Stomach (tissue), 4 donors: ENCODE measurements at regions not wholly inside any gene's neighbourhood (a gene's known extent, or its start where the extent isn't known, plus 50 kb on each side); places are given as distances from the start of the nearest gene placed in this dataset.

Experiments
- CTCF ChIP-seq, 7 experiments: fragments of 450-650 bp in 4 of 7; fragments of 200-600 bp in 3 of 7; sonication (generic) in 3 of 7; IDR thresholded peaks; one replicate each; pipeline ENCODE4 v1.5.1; 2016 to 2019; ENCODE audit warnings: antibody characterized with exemption in 7 of 7, control low read depth in 2 of 7, mild to moderate bottlenecking in 1 of 7
- POLR2A ChIP-seq, 4 donors: fragments of 450-650 bp; IDR thresholded peaks; one replicate each; pipeline ENCODE4 v1.6.1; 2016; ENCODE audit warnings: antibody characterized with exemption in 4 of 4, control low read depth in 2 of 4, mild to moderate bottlenecking in 1 of 4, moderate library complexity in 1 of 4

GRCh38 chr17:73697872-73698271 is 53.6 kb upstream of the SDK2 start:
- no peak for TF ChIP-seq CTCF (IDR thresholded peaks at IDR 0.05)
- TF ChIP-seq POLR2A (IDR thresholded peaks at IDR 0.05) = no peak
